ENCODE measurements at regions not wholly inside any gene's neighbourhood (a gene's known extent, or its start where the extent isn't known, plus 50 kb on each side); places are given as distances from the start of the nearest gene placed in this dataset.

DNA sequence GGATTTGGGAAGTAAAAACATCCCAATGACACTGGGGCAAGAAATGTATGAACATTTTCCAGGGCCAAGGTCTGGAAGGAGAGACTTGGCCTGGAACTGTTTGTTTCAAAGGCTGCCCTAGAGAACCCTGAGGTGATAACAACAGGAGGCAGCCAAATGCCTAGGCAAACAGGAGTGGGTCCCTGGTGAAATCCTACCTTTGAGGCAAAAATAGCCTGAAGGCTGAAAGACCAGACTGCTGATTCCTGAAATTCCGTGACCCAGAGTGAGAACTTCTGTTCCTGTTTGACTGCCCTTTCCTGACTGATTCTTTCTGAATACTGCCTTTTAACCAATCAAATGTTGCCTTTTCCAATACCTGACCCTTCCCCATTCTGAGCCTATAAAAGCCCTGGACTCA lies 196.4 kb downstream of the NSUN3 start:
- DNase-seq = no peak

DNA sequence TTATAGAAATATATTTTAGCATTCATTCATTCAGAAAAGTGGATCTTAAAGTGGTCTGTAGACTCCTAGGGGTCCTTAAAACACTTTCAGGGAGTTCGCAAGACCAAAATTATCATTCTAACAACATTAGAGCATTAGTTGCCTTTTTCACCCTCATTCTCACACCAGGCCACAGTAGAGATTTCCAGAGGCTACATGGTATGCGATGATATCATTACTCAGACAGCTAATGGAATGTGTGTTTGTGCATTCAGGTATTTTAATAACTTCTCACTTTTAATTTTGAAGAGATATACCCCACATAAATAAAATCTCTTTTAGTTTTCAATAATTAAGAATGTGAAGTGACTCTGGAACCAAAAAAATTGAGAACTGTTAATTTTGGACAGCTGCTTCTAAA lies 206.9 kb downstream of the NSUN3 start:
- DNase-seq = no peak

DNA sequence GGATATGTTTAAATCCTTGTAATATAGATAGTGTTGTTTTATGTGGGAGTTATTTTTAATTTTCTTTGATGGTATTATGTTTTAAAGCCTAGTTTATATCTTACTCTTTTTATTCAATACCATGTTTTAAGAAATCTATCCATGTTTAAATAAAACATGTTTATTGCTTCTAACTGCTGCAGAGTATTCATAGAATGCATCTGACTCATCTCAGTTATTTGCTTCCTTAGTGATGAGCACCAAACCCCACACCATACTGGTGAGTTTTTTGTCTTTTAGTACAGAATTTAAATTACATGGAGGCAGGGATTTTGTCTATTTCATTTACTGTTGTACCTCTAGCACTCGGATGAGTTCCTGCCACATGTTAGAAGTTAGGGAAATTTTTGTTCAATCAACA lies 209.2 kb downstream of the NSUN3 start:
- DNase-seq = no peak

- no peak for DNase-seq
These were observed 218.1 kb downstream of the NSUN3 start for GRCh38 chr3:94280958-94281357.

DNA sequence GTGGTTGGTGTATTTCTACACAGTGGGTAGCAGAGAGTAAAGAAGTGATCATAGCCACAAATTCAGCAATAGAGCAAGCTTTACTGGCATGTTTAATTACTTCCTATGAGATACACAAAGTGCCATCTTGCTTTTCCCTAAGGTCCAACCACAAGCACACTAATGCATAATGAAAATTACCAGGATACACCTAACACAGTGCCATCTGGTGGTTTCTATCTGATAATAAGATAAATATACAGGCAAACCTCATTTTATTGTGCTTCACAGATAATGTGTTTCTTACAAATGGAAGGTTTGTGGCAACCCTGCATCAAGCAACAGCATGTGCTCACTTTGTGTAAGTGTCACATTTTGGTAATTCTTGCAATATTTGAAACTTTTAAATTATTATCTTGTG lies 223.0 kb downstream of the NSUN3 start:
- no peak for DNase-seq

DNA sequence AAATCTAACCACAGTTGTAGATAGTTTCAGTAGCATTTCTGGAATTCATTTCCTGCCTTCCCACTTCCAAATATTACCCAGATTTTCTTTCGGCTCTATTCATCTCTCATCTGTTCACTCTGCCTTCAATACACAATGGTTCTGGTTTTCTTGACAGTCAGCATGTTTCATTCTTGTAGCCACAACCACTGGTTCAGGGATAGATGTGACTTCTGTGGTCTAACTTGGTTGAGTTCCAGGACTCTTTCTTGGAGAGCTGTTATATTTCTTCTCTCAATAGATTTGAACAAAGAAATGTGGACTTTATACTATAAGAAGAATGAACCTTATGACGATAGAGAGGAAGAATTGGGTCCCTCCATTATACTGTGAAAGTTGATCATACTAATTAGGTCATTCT lies 228.8 kb downstream of the NSUN3 start:
- no peak for DNase-seq

- DNase-seq = no peak
These were observed 229.3 kb downstream of the NSUN3 start for GRCh38 chr3:94292151-94292550.

GRCh38 chr3:94293793-94294195 lies 230.9 kb downstream of the NSUN3 start:
- no peak for DNase-seq

- no peak for DNase-seq
These were observed 231.9 kb downstream of the NSUN3 start for GRCh38 chr3:94294806-94295205.

DNA sequence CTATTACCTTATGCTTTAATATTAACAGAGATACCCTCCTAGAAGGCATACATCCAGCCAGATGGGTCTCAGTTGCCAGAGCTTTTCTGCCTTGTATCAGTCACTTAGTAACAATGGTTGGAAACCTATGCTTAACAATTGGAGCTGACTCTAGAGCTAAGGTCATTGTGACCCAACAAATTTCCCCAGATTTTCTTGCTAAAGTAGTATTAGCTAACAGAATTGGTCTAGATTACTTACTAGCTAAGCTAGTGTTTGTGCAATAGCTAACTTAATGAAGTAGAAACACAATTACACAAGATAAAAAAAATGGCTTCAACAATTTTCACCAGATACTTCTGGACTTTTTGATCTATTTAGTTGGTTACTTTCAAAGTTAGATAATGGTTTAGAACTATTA lies 236.9 kb downstream of the NSUN3 start:
- DNase-seq = no peak

- DNase-seq = no peak
These were observed 238.5 kb downstream of the NSUN3 start for GRCh38 chr3:94301366-94301765.

GRCh38 chr3:94303266-94303665 lies 240.4 kb downstream of the NSUN3 start:
- no peak for DNase-seq

DNA sequence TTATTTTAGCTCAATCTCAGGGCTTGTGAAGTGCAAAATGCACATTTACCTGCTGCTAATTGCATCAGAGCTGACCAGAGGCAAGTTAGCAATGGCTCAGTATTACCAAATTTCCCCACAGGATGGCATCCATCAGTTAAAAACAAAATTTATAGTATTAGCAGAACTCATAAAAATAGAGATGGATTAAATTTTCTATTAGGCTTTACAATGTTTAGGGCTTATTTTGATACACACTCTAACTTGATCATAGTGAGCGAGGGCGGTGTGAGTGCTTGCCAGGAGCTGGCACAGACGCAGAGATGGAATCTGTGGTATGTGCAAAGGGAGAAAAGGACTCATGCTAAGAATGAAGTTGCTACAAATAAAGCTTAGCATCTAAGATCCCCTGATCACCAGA lies 241.0 kb downstream of the NSUN3 start:
- no peak for DNase-seq

DNA sequence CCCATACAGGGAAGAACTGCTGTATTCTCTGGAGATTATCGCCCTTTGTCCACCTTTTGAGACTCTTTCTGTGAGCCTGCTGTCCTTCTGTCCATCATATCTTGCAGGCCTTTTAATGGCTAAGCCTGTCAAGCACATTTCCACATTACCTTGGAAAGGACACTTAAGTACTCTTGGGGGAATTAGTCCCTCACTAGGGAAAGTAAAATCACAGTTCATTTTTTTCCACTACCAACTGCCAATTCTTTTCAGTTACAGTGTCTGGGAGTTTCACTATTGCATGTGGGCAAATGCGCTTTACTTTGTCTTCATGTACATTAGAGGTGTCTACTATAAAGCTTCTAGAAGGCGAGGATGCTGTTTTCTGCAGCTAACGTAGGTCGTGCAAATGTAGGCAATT lies 242.1 kb downstream of the NSUN3 start:
- no peak for DNase-seq

- no peak for DNase-seq
These were observed 243.2 kb downstream of the NSUN3 start for GRCh38 chr3:94305835-94306611.

DNA sequence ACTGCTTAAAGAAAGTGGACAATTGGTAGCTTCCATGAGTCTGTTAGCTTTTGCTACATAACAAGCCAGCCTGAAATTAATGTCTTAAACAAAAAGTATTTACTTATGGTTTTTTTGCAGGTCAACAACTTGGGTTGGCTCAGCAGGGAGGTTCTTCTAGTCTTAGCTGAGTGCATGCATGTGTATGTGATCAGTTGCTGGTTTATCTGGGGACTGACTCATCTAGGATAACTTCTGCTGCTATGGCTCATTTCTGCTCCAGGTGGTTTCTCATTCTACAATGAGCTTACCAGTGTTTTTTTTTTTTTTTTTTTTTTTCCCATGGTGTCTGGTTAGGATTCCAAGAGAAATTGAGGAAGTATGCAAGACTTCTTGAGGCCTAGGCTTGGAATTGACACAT lies 244.7 kb downstream of the NSUN3 start:
- DNase-seq = no peak

DNA sequence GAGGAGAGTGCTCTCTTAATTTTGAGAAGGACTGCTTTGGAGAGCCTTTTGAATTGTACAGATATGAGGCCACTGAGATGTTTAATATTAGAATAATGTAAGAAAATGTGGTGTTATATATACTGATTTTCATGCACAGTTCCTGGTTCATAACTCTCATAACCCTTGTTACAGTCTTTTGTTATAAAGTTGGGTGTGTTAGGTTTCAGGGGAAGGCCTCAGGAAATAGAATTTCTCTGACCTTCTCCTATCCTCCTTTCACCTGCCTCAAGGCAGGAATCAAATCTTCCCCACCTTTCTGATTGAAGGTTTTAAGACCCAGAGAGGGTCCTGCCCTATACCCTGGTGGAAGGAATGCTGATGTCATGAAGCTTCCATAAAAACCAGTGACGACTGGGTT lies 245.9 kb downstream of the NSUN3 start:
- no peak for DNase-seq

GRCh38 chr3:94310341-94311135 lies 247.7 kb downstream of the NSUN3 start:
- DNase-seq = no peak

GRCh38 chr3:94311651-94312050 lies 248.8 kb downstream of the NSUN3 start:
- no peak for DNase-seq

DNA sequence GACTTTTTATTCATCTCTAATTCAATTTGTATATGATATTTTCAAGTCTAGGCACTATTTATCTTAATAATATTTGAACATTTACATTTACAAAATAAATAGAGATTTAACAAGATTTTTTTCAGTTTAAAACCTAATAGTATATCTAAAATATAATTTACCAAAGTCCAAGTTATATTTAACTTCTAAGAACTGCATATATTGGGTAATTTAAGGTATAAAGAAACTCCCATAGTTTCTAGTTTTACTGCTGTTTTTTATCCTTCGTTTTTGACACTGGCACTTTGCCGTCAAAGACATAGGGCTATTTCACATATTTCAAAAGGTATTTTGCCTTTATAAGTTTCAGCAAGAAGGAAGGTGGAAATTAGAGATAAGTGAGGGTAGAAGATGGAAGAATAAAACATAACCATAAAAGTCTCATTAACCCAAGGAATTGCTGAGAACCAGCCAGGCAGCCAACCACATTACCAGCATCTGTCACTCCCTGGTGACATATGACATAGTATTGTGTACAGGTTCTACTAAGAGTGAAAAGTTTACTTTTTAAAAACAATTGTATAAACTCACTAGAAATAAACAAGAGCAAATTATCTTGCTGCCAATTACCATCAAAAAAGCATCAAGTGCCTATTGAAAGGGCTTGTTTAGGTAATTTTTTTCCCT lies 251.5 kb downstream of the NSUN3 start:
- no peak for DNase-seq

GRCh38 chr3:94317017-94317416 lies 254.2 kb downstream of the NSUN3 start:
- no peak for DNase-seq

DNA sequence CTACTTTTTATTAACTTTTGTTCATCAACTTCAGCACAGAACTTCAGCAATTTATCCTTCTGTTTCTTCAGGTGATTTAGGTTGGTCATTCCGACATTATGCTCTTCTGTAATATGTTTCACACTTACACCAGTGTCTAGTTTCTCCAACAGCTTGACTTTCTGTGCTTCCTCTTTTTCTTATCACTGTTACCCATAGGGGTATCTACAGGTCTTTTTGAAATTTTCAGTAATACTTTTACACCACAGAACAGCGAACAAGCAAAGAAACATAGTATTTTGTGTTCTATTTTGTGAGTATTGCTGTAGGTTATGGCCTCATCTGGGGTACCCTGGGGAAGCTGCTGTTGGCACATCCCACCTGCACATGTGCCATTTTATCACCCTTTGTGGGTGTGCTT lies 260.7 kb downstream of the NSUN3 start:
- DNase-seq = no peak

- DNase-seq = no peak
These were observed 269.0 kb downstream of the NSUN3 start for GRCh38 chr3:94331831-94332230.

All from stimulated activated CD4-positive, alpha-beta T cell treated with anti-CD3 and anti-CD28 coated beads, Interleukin-15, amount 100 ng/mL, for 24 hours (primary cell).